ENCODE measurements at regions not wholly inside any gene's neighbourhood (a gene's known extent, or its start where the extent isn't known, plus 50 kb on each side); places are given as distances from the start of the nearest gene placed in this dataset.
"Not testable (repeated sequence)": the region's sequence is repeated elsewhere in the genome, so short reads cannot be mapped to it uniquely, and the experiment has no call there.

GRCh38 chr6:8837343-8837742, 402.0 kb upstream of the SLC35B3 start:
- H3K9me3 ChIP-seq (replicated peaks), result no peaks in the 10 kb centered on the region
- intact Hi-C loops (cut with micrococcal nuclease), result no loop called here
- no peaks in the 10 kb centered on the region for H3K4me1 ChIP-seq
- H3K4me3 ChIP-seq, result no peak overlapping the region
- no peak overlapping the region for H3K27ac ChIP-seq (replicated peaks)
- DNase-seq, result no peak
- no peaks in the 10 kb centered on the region for H3K36me3 ChIP-seq
- TF ChIP-seq CTCF (IDR thresholded peaks at IDR 0.05; ENCODE audit: borderline replicate concordance), result no peak
- no peaks in the 10 kb centered on the region for H3K27me3 ChIP-seq (ENCODE audit: low read depth)

GRCh38 chr6:8832695-8833094, 397.4 kb upstream of the SLC35B3 start:
- H3K36me3 ChIP-seq; H3K27ac ChIP-seq (replicated peaks); H3K4me3 ChIP-seq; H3K4me1 ChIP-seq; intact Hi-C loops (cut with micrococcal nuclease); H3K27me3 ChIP-seq (ENCODE audit: low read depth); H3K9me3 ChIP-seq (replicated peaks); DNase-seq: not testable (repeated sequence)

- H3K27ac ChIP-seq (replicated peaks), result no peak overlapping the region
- H3K27me3 ChIP-seq (ENCODE audit: low read depth), result no peaks in the 10 kb centered on the region
- DNase-seq, result no peak
- no peak overlapping the region for H3K4me3 ChIP-seq
- no peaks in the 10 kb centered on the region for H3K4me1 ChIP-seq
- no peaks in the 10 kb centered on the region for H3K36me3 ChIP-seq
- no peak for TF ChIP-seq CTCF (IDR thresholded peaks at IDR 0.05; ENCODE audit: borderline replicate concordance)
- no peaks in the 10 kb centered on the region for H3K9me3 ChIP-seq (replicated peaks)
- intact Hi-C loops (cut with micrococcal nuclease), result no loop called here
Observed at GRCh38 chr6:8831366-8832152, 396.2 kb upstream of the SLC35B3 start.

- intact Hi-C loops (cut with micrococcal nuclease), result no loop called here
- Histone ChIP-seq H3K36me3 (no peaks in the 10 kb centered on the region), H3K9me3 (replicated peaks) (no peaks in the 10 kb centered on the region), H3K4me1 (no peaks in the 10 kb centered on the region), H3K27ac (replicated peaks) (no peak overlapping the region), H3K27me3 (ENCODE audit: low read depth) (no peaks in the 10 kb centered on the region), H3K4me3 (no peak overlapping the region)
- no peak for DNase-seq
- TF ChIP-seq CTCF (IDR thresholded peaks at IDR 0.05; ENCODE audit: borderline replicate concordance), result no peak
Observed at GRCh38 chr6:8830794-8831193, 395.4 kb upstream of the SLC35B3 start.

- no peaks in the 10 kb centered on the region for H3K4me1 ChIP-seq
- no peak overlapping the region for H3K4me3 ChIP-seq
- no peak overlapping the region for H3K27ac ChIP-seq (replicated peaks)
- no peak for DNase-seq
- TF ChIP-seq CTCF (IDR thresholded peaks at IDR 0.05; ENCODE audit: borderline replicate concordance), result no peak
- H3K27me3 ChIP-seq (ENCODE audit: low read depth), result no peaks in the 10 kb centered on the region
- intact Hi-C loops (cut with micrococcal nuclease), result no loop called here
- H3K36me3 ChIP-seq, result no peaks in the 10 kb centered on the region
- H3K9me3 ChIP-seq (replicated peaks), result no peaks in the 10 kb centered on the region
Observed at GRCh38 chr6:8829796-8830195, 394.5 kb upstream of the SLC35B3 start.

GRCh38 chr6:8829296-8829695, 394.0 kb upstream of the SLC35B3 start:
- no peaks in the 10 kb centered on the region for H3K9me3 ChIP-seq (replicated peaks)
- intact Hi-C loops (cut with micrococcal nuclease), result no loop called here
- DNase-seq, result no peak
- H3K27me3 ChIP-seq (ENCODE audit: low read depth), result no peaks in the 10 kb centered on the region
- no peaks in the 10 kb centered on the region for H3K4me1 ChIP-seq
- no peaks in the 10 kb centered on the region for H3K36me3 ChIP-seq
- H3K27ac ChIP-seq (replicated peaks), result no peak overlapping the region
- TF ChIP-seq CTCF (IDR thresholded peaks at IDR 0.05; ENCODE audit: borderline replicate concordance), result no peak
- no peak overlapping the region for H3K4me3 ChIP-seq

Measured in left ventricle myocardium inferior (tissue), 1 donor.